ENCODE measurements at regions not wholly inside any gene's neighbourhood (a gene's known extent, or its start where the extent isn't known, plus 50 kb on each side); places are given as distances from the start of the nearest gene placed in this dataset.

GRCh38 chr9:28916348-28916747 lies 1343.1 kb upstream of the C9orf72 start:
- no peak overlapping the region for H3K27ac ChIP-seq (ENCODE audit: low read depth, low read length)
- H3K36me3 ChIP-seq (ENCODE audit: control insufficient read depth in 3 of 3, insufficient read depth in 3 of 3, low read length in 3 of 3): no peaks in the 10 kb centered on the region
- H3K4me3 ChIP-seq (ENCODE audit: low read length in 3 of 3): no peak overlapping the region
- H3K9ac ChIP-seq (ENCODE audit: low read depth in 1 of 3, low read length in 3 of 3): no peak overlapping the region
- H3K4me1 ChIP-seq (ENCODE audit: control insufficient read depth in 3 of 3, insufficient read depth in 3 of 3, low read length in 3 of 3): no peaks in the 10 kb centered on the region
- H3K27me3 ChIP-seq (ENCODE audit: control insufficient read depth in 3 of 3, insufficient read depth in 3 of 3, low read length in 3 of 3): no peaks in the 10 kb centered on the region
- H3K9me3 ChIP-seq (ENCODE audit: control insufficient read depth in 3 of 3, low read length in 3 of 3): no peaks in the 10 kb centered on the region

- no peaks in the 10 kb centered on the region for H3K36me3 ChIP-seq (ENCODE audit: control insufficient read depth in 3 of 3, insufficient read depth in 3 of 3, low read length in 3 of 3)
- H3K9me3 ChIP-seq (ENCODE audit: control insufficient read depth in 3 of 3, low read length in 3 of 3): no peaks in the 10 kb centered on the region
- H3K9ac ChIP-seq (ENCODE audit: low read depth in 1 of 3, low read length in 3 of 3): no peak overlapping the region
- no peak overlapping the region for H3K27ac ChIP-seq (ENCODE audit: low read depth, low read length)
- H3K4me3 ChIP-seq (ENCODE audit: low read length in 3 of 3): no peak overlapping the region
- H3K4me1 ChIP-seq (ENCODE audit: control insufficient read depth in 3 of 3, insufficient read depth in 3 of 3, low read length in 3 of 3): no peaks in the 10 kb centered on the region
- H3K27me3 ChIP-seq (ENCODE audit: control insufficient read depth in 3 of 3, insufficient read depth in 3 of 3, low read length in 3 of 3): no peaks in the 10 kb centered on the region
These were observed 1348.7 kb upstream of the C9orf72 start for GRCh38 chr9:28921857-28922500.

DNA sequence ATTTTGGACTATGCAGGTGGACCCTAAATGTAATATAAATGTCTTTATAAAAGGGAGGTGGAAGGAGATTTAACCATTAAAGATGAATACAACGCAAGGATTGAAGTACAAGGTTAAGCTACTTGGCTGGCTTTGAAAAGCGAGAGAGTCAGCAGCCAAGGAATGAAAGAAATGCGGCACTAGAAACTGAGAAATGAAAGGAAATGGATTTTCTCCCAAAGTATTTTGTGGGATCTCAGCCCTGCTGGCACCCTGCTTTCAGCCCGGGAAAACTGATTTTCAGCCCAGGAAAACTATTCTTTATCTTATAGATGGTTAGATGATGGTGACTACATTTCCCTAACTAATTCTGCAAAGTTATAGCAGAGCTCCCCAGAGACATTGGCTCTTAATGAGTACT lies 1349.6 kb upstream of the C9orf72 start:
- Histone ChIP-seq H3K9me3 (ENCODE audit: control insufficient read depth in 3 of 3, low read length in 3 of 3) (no peaks in the 10 kb centered on the region), H3K4me3 (ENCODE audit: low read length in 3 of 3) (no peak overlapping the region)

GRCh38 chr9:28923351-28923750 lies 1350.1 kb upstream of the C9orf72 start:
- Histone ChIP-seq H3K27ac (ENCODE audit: low read depth, low read length) (no peak overlapping the region), H3K9ac (ENCODE audit: low read depth in 1 of 3, low read length in 3 of 3) (no peak overlapping the region), H3K27me3 (ENCODE audit: control insufficient read depth in 3 of 3, insufficient read depth in 3 of 3, low read length in 3 of 3) (no peaks in the 10 kb centered on the region), H3K4me3 (ENCODE audit: low read length in 3 of 3) (no peak overlapping the region), H3K36me3 (ENCODE audit: control insufficient read depth in 3 of 3, insufficient read depth in 3 of 3, low read length in 3 of 3) (no peaks in the 10 kb centered on the region), H3K9me3 (ENCODE audit: control insufficient read depth in 3 of 3, low read length in 3 of 3) (no peaks in the 10 kb centered on the region), H3K4me1 (ENCODE audit: control insufficient read depth in 3 of 3, insufficient read depth in 3 of 3, low read length in 3 of 3) (no peaks in the 10 kb centered on the region)

More for the DNA sequence above, 1349.6 kb upstream of the C9orf72 start:
- Histone ChIP-seq H3K36me3 (ENCODE audit: control insufficient read depth in 3 of 3, insufficient read depth in 3 of 3, low read length in 3 of 3) (no peaks in the 10 kb centered on the region), H3K4me1 (ENCODE audit: control insufficient read depth in 3 of 3, insufficient read depth in 3 of 3, low read length in 3 of 3) (no peaks in the 10 kb centered on the region), H3K27ac (ENCODE audit: low read depth, low read length) (no peak overlapping the region), H3K9ac (ENCODE audit: low read depth in 1 of 3, low read length in 3 of 3) (no peak overlapping the region), H3K27me3 (ENCODE audit: control insufficient read depth in 3 of 3, insufficient read depth in 3 of 3, low read length in 3 of 3) (no peaks in the 10 kb centered on the region)

DNA sequence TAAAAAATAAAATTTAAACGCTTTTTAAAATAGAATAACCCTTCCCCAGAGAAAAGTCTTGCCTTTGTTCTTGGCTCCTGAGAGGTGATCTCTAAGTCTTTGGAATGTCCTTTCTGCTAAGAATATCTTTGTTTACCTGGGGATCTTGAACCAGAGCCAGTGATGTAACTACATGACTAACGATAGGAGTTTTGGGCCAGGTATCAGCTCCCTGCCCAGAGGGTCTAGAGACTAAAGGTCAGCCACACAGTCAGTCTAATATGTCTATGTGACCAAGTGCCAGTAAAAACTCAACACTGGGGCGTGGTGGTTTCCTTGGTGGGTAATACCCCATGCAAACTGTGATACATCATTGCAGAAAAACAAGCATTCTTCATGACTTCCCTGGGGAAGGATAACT lies 1351.9 kb upstream of the C9orf72 start:
- H3K27me3 ChIP-seq (ENCODE audit: control insufficient read depth in 3 of 3, insufficient read depth in 3 of 3, low read length in 3 of 3): no peaks in the 10 kb centered on the region
- H3K4me1 ChIP-seq (ENCODE audit: control insufficient read depth in 3 of 3, insufficient read depth in 3 of 3, low read length in 3 of 3): no peaks in the 10 kb centered on the region

DNA sequence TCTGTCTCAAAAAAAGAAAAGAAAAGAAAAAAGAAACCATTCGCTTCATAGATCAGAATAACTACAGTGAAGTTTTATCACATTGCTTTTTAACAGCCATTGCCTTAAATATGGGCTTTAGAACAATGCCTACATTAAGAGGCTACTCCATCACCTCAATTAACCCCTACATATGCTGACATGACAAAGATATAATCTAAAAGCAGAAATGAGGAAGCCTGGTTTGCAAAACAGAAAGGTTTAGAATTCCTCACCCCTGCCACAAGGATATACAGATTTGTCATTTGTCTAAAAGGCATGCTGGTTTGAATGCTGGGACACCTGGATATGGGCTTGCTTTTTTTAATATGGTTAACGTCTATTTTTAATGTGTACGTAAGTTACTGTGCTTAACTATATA lies 1353.0 kb upstream of the C9orf72 start:
- Histone ChIP-seq H3K9ac (ENCODE audit: low read depth in 1 of 3, low read length in 3 of 3) (no peak overlapping the region), H3K27ac (ENCODE audit: low read depth, low read length) (no peak overlapping the region), H3K27me3 (ENCODE audit: control insufficient read depth in 3 of 3, insufficient read depth in 3 of 3, low read length in 3 of 3) (no peaks in the 10 kb centered on the region), H3K36me3 (ENCODE audit: control insufficient read depth in 3 of 3, insufficient read depth in 3 of 3, low read length in 3 of 3) (no peaks in the 10 kb centered on the region), H3K4me3 (ENCODE audit: low read length in 3 of 3) (no peak overlapping the region), H3K4me1 (ENCODE audit: control insufficient read depth in 3 of 3, insufficient read depth in 3 of 3, low read length in 3 of 3) (no peaks in the 10 kb centered on the region), H3K9me3 (ENCODE audit: control insufficient read depth in 3 of 3, low read length in 3 of 3) (peaks cover 0 to 2% (median 0%) of the 10 kb centered on the region in 3 donors)

More for the DNA sequence above, 1351.9 kb upstream of the C9orf72 start:
- H3K27ac ChIP-seq (ENCODE audit: low read depth, low read length): no peak overlapping the region
- H3K4me3 ChIP-seq (ENCODE audit: low read length in 3 of 3): no peak overlapping the region
- H3K9me3 ChIP-seq (ENCODE audit: control insufficient read depth in 3 of 3, low read length in 3 of 3): peaks cover 0 to 2% (median 0%) of the 10 kb centered on the region in 3 donors
- H3K36me3 ChIP-seq (ENCODE audit: control insufficient read depth in 3 of 3, insufficient read depth in 3 of 3, low read length in 3 of 3): no peaks in the 10 kb centered on the region
- no peak overlapping the region for H3K9ac ChIP-seq (ENCODE audit: low read depth in 1 of 3, low read length in 3 of 3)

DNA sequence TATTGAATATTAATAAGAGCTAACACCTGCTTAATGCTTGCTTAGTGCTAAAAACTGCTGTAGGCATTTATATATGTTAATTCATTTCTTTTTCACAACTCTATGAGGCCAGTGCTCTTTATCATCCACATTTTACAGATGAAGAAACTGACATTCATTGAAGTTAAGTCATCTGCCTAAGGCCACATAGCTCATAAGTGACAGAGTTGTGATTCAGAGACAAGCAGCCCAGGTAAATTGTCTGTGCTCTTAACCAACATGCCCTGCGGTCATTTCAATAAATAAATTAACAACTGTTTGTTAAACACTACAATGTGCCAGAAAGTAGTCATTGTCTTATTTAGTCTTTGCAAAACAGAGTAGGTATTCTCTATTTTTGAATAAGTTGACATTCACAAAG lies 1354.4 kb upstream of the C9orf72 start:
- no peaks in the 10 kb centered on the region for H3K36me3 ChIP-seq (ENCODE audit: control insufficient read depth in 3 of 3, insufficient read depth in 3 of 3, low read length in 3 of 3)
- H3K4me3 ChIP-seq (ENCODE audit: low read length in 3 of 3): no peak overlapping the region
- no peaks in the 10 kb centered on the region for H3K4me1 ChIP-seq (ENCODE audit: control insufficient read depth in 3 of 3, insufficient read depth in 3 of 3, low read length in 3 of 3)
- no peak overlapping the region for H3K27ac ChIP-seq (ENCODE audit: low read depth, low read length)
- peaks cover 0 to 2% (median 0%) of the 10 kb centered on the region in 3 donors for H3K9me3 ChIP-seq (ENCODE audit: control insufficient read depth in 3 of 3, low read length in 3 of 3)
- H3K27me3 ChIP-seq (ENCODE audit: control insufficient read depth in 3 of 3, insufficient read depth in 3 of 3, low read length in 3 of 3): no peaks in the 10 kb centered on the region
- no peak overlapping the region for H3K9ac ChIP-seq (ENCODE audit: low read depth in 1 of 3, low read length in 3 of 3)

- no peak overlapping the region for H3K4me3 ChIP-seq (ENCODE audit: low read length in 3 of 3)
These were observed 1356.2 kb upstream of the C9orf72 start for GRCh38 chr9:28929433-28929832.

DNA sequence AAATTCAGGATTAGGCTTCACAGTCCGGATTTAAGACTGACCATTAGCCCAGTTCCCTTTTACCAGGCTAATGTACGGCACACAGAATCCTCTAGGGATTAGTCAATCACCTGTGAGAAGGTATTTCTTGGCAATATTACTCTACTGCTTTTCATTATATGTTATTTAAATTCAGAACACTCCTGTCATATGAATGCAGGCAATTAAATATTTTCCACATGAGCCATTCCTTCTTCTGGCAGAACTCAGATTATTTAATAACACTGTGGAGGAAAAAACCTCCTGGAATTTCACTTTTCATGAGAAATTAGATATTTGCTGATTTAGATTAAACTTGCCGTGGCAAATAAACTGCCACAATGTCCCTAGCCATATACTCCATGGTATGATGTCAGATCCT lies 1357.5 kb upstream of the C9orf72 start:
- H3K9me3 ChIP-seq (ENCODE audit: control insufficient read depth in 3 of 3, low read length in 3 of 3): peaks cover 0 to 2% (median 0%) of the 10 kb centered on the region in 3 donors
- no peaks in the 10 kb centered on the region for H3K4me1 ChIP-seq (ENCODE audit: control insufficient read depth in 3 of 3, insufficient read depth in 3 of 3, low read length in 3 of 3)
- no peaks in the 10 kb centered on the region for H3K36me3 ChIP-seq (ENCODE audit: control insufficient read depth in 3 of 3, insufficient read depth in 3 of 3, low read length in 3 of 3)
- no peaks in the 10 kb centered on the region for H3K27me3 ChIP-seq (ENCODE audit: control insufficient read depth in 3 of 3, insufficient read depth in 3 of 3, low read length in 3 of 3)
- no peak overlapping the region for H3K4me3 ChIP-seq (ENCODE audit: low read length in 3 of 3)
- H3K9ac ChIP-seq (ENCODE audit: low read depth in 1 of 3, low read length in 3 of 3): no peak overlapping the region
- H3K27ac ChIP-seq (ENCODE audit: low read depth, low read length): no peak overlapping the region

More at GRCh38 chr9:28929433-28929832, 1356.2 kb upstream of the C9orf72 start:
- no peaks in the 10 kb centered on the region for H3K27me3 ChIP-seq (ENCODE audit: control insufficient read depth in 3 of 3, insufficient read depth in 3 of 3, low read length in 3 of 3)
- H3K36me3 ChIP-seq (ENCODE audit: control insufficient read depth in 3 of 3, insufficient read depth in 3 of 3, low read length in 3 of 3): no peaks in the 10 kb centered on the region
- no peak overlapping the region for H3K27ac ChIP-seq (ENCODE audit: low read depth, low read length)
- peaks cover 0 to 2% (median 0%) of the 10 kb centered on the region in 3 donors for H3K9me3 ChIP-seq (ENCODE audit: control insufficient read depth in 3 of 3, low read length in 3 of 3)
- H3K4me1 ChIP-seq (ENCODE audit: control insufficient read depth in 3 of 3, insufficient read depth in 3 of 3, low read length in 3 of 3): no peaks in the 10 kb centered on the region
- H3K9ac ChIP-seq (ENCODE audit: low read depth in 1 of 3, low read length in 3 of 3): no peak overlapping the region

GRCh38 chr9:28934111-28934510 lies 1360.8 kb upstream of the C9orf72 start:
- Histone ChIP-seq H3K36me3 (ENCODE audit: control insufficient read depth in 3 of 3, insufficient read depth in 3 of 3, low read length in 3 of 3) (no peaks in the 10 kb centered on the region), H3K27ac (ENCODE audit: low read depth, low read length) (no peak overlapping the region)

More at GRCh38 chr9:28934111-28934510, 1360.8 kb upstream of the C9orf72 start:
- Histone ChIP-seq H3K27me3 (ENCODE audit: control insufficient read depth in 3 of 3, insufficient read depth in 3 of 3, low read length in 3 of 3) (no peaks in the 10 kb centered on the region), H3K4me1 (ENCODE audit: control insufficient read depth in 3 of 3, insufficient read depth in 3 of 3, low read length in 3 of 3) (no peaks in the 10 kb centered on the region), H3K4me3 (ENCODE audit: low read length in 3 of 3) (no peak overlapping the region), H3K9me3 (ENCODE audit: control insufficient read depth in 3 of 3, low read length in 3 of 3) (peaks cover 0 to 2% (median 0%) of the 10 kb centered on the region in 3 donors), H3K9ac (ENCODE audit: low read depth in 1 of 3, low read length in 3 of 3) (no peak overlapping the region)

Data from skeletal muscle tissue (tissue), 3 donors.